ENCODE measurements at regions not wholly inside any gene's neighbourhood (a gene's known extent, or its start where the extent isn't known, plus 50 kb on each side); places are given as distances from the start of the nearest gene placed in this dataset.

- FAIRE-seq = no peak
These were observed 127.8 kb downstream of the NTMT2 start for GRCh38 chr1:170273291-170274130.

- no peak for FAIRE-seq
These were observed 128.4 kb downstream of the NTMT2 start for GRCh38 chr1:170274131-170274501.

GRCh38 chr1:170277985-170278384, 132.2 kb downstream of the NTMT2 start:
- no peak for FAIRE-seq

GRCh38 chr1:170284016-170284415, 138.3 kb downstream of the NTMT2 start:
- no peak for FAIRE-seq

GRCh38 chr1:170284512-170284911, 138.8 kb downstream of the NTMT2 start:
- FAIRE-seq = no peak

GRCh38 chr1:170284951-170285350, 139.2 kb downstream of the NTMT2 start:
- FAIRE-seq = no peak

GRCh38 chr1:170288155-170288554, 142.4 kb downstream of the NTMT2 start:
- no peak for FAIRE-seq

- no peak for FAIRE-seq
These were observed 144.5 kb downstream of the NTMT2 start for GRCh38 chr1:170290276-170290675.

GRCh38 chr1:170290991-170291390, 145.2 kb downstream of the NTMT2 start:
- no peak for FAIRE-seq

- no peak for FAIRE-seq
These were observed 145.8 kb downstream of the NTMT2 start for GRCh38 chr1:170291516-170291915.

- no peak for FAIRE-seq
These were observed 150.5 kb downstream of the NTMT2 start for GRCh38 chr1:170296211-170296610.

- no peak for FAIRE-seq
These were observed 150.9 kb downstream of the NTMT2 start for GRCh38 chr1:170296642-170297041.

GRCh38 chr1:170301596-170301995, 155.8 kb downstream of the NTMT2 start:
- FAIRE-seq = no peak

- no peak for FAIRE-seq
These were observed 157.3 kb downstream of the NTMT2 start for GRCh38 chr1:170303034-170303433.

GRCh38 chr1:170305777-170306512, 160.2 kb downstream of the NTMT2 start:
- no peak for FAIRE-seq

GRCh38 chr1:170306513-170306910, 160.8 kb downstream of the NTMT2 start:
- no peak for FAIRE-seq

GRCh38 chr1:170306948-170307347, 161.2 kb downstream of the NTMT2 start:
- FAIRE-seq = no peak

GRCh38 chr1:170307426-170307825, 161.7 kb downstream of the NTMT2 start:
- no peak for FAIRE-seq

- FAIRE-seq = peak; percentile 97
These were observed 163.7 kb downstream of the NTMT2 start for GRCh38 chr1:170309389-170310013.

- no peak for FAIRE-seq
These were observed 164.3 kb downstream of the NTMT2 start for GRCh38 chr1:170310014-170310405.

- no peak for FAIRE-seq
These were observed 165.2 kb downstream of the NTMT2 start for GRCh38 chr1:170310951-170311350.

GRCh38 chr1:170313306-170313705, 167.5 kb downstream of the NTMT2 start:
- FAIRE-seq = no peak

GRCh38 chr1:170316270-170316669, 170.5 kb downstream of the NTMT2 start:
- FAIRE-seq = no peak

GRCh38 chr1:170318141-170318540, 172.4 kb downstream of the NTMT2 start:
- no peak for FAIRE-seq
